Omental fat pad (tissue), 3 donors: ENCODE measurements at regions not wholly inside any gene's neighbourhood (a gene's known extent, or its start where the extent isn't known, plus 50 kb on each side); places are given as distances from the start of the nearest gene placed in this dataset.

Experiments
- ATAC-seq: fragments of 150-250 bp; one replicate; pipeline ENCODE4 v1.9.1; 2016; ENCODE audit warnings: mild to moderate bottlenecking, moderate library complexity; ENCODE audit not compliant: low FRiP score
- DNase-seq: peaks from one replicate; pipeline ENCODE4 v3.0.0-alpha.2; 2019; ENCODE audit warnings: low spot score
- CTCF ChIP-seq, 3 donors: fragments of 450-650 bp; IDR thresholded peaks; one replicate each; pipeline ENCODE4 v1.5.1; 2016 to 2017; ENCODE audit warnings: antibody characterized with exemption in 3 of 3, mild to moderate bottlenecking in 3 of 3, moderate library complexity in 2 of 3

GRCh38 chr15:46127361-46127874 is 492.6 kb downstream of the SQOR start:
- ATAC-seq (no peak), DNase-seq (no peak)
- no peak for TF ChIP-seq CTCF (IDR thresholded peaks at IDR 0.05)

GRCh38 chr15:46129145-46129544 is 494.3 kb downstream of the SQOR start:
- DNase-seq: no peak
- no peak for ATAC-seq
- TF ChIP-seq CTCF (IDR thresholded peaks at IDR 0.05): no peak

GRCh38 chr15:46131876-46132275 is 497.0 kb downstream of the SQOR start:
- DNase-seq: no peak
- no peak for ATAC-seq

GRCh38 chr15:46137443-46137842 is 502.6 kb downstream of the SQOR start:
- ATAC-seq (no peak), DNase-seq (no peak)
- no peak for TF ChIP-seq CTCF (IDR thresholded peaks at IDR 0.05)

More at GRCh38 chr15:46131876-46132275, 497.0 kb downstream of the SQOR start:
- no peak for TF ChIP-seq CTCF (IDR thresholded peaks at IDR 0.05)

GRCh38 chr15:46146002-46146401 is 511.2 kb downstream of the SQOR start:
- no peak for DNase-seq
- no peak for TF ChIP-seq CTCF (IDR thresholded peaks at IDR 0.05)
- no peak for ATAC-seq

- ATAC-seq: no peak
- no peak for TF ChIP-seq CTCF (IDR thresholded peaks at IDR 0.05)
- DNase-seq: no peak
Measured at GRCh38 chr15:46146915-46147314, 512.1 kb downstream of the SQOR start.

- ATAC-seq: no peak
- DNase-seq: no peak
- TF ChIP-seq CTCF (IDR thresholded peaks at IDR 0.05): no peak
Measured at GRCh38 chr15:46151786-46152185, 517.0 kb downstream of the SQOR start.
